ENCODE measurements at regions not wholly inside any gene's neighbourhood (a gene's known extent, or its start where the extent isn't known, plus 50 kb on each side); places are given as distances from the start of the nearest gene placed in this dataset.

- TF ChIP-seq CTCF (IDR thresholded peaks at IDR 0.05) (no peak), POLR2AphosphoS5 (IDR thresholded peaks at IDR 0.05) (no peak), POLR2A (IDR thresholded peaks at IDR 0.05) (no peak)
Measured at GRCh38 chr4:97139791-97140190, 1003.5 kb downstream of the STPG2 start.

Data from suprapubic skin (tissue), 4 donors.